ENCODE measurements at regions not wholly inside any gene's neighbourhood (a gene's known extent, or its start where the extent isn't known, plus 50 kb on each side); places are given as distances from the start of the nearest gene placed in this dataset.

DNA sequence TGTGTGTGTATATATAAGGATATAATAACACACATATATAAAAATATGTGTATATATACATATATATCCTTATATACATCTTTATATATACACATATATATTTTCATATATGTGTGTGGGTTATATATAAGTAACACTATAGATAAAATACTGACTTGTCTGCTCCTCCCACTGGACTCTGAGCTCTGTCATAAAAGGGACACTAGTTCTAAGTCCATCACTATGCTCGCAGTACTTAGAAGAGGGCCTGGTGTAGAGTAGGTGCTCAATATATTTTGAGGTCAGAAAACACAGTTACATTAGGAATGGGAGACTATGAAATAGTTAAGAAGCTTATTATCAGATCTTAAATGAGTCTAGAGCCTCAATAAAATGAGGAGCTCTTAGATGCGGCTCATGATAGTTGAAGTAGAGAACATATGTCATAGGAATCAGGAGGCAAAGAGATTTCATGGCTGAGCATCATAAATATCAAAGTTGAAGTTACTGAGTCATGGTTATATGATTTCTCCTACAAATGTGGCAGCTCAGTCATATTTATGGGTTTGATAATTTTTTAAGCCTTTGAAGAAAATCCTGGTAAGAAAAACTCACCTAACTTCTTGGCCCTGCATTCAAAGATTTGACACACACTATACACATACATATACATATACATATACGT is 371.2 kb upstream of the THBS1 start:
- H3K4me3 ChIP-seq (ENCODE audit: low read length), result no peak overlapping the region
- TF ChIP-seq ZNF274 (IDR thresholded peaks at IDR 0.05; ENCODE audit: low read depth, low read length), result no peak

DNA sequence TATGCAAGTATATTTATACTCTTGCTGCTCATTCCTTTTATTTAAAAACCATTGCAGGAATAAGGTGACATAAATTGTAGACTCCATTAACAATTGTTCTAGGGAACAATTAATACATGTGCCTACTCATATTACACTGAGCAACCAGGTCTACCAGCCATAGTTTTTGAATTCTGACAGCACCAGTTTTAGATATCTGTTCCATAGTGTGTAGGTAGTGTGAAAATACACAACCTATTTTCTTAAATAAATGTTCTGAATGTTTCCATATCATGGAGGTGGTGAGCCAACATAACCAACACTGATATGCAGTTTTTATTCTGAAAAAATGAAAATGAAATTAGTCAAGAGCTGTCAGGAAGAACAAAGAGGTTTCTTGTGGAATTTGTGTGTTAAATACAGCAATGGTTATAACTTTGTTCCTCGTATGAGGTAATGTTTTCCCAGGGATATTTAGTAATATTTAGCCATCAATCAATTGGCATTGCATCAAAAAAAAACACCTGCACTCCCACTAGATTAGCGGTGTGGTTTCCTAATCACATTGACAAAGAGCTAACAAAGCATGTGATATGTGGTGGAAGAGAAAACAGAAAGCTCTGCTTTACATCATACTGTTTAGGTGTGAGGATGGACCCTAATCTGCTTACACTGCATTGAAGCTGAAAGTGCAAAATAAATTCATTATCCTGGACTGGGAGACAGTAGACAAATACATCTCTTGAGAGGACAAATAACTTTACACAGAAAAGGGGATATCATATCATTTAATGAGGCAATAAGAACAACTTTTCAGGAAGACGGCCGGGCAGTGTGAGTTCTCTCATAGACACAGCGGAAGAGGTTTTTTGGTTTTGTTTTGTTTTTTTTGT is 369.5 kb upstream of the THBS1 start:
- TF ChIP-seq ZNF274 (IDR thresholded peaks at IDR 0.05; ENCODE audit: low read depth, low read length), result no peak
- no peak overlapping the region for H3K4me3 ChIP-seq (ENCODE audit: low read length)

DNA sequence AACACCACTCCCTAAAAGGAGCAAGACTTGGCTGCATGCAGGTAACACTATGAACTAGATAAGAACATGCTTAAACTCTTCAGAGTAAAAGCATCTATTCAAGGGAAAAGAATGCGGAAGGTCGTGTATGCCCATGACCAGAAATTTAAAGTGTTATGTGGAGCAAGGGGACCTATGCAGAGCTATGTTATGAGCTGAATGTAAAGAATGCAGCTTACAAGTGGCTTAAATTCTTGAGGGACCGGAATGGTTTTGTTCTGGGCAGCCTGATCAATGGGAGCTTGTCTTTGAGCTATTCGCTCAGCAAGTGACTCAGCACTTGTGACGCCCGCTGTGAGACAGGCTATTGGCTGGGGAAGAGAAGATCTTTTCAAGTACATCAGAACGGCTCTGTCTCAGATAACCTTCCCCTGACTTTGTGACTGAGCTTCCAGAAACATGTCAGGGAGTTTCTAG is 367.5 kb upstream of the THBS1 start:
- H3K4me3 ChIP-seq (ENCODE audit: low read length), result no peak overlapping the region
- no peak for TF ChIP-seq ZNF274 (IDR thresholded peaks at IDR 0.05; ENCODE audit: low read depth, low read length)

DNA sequence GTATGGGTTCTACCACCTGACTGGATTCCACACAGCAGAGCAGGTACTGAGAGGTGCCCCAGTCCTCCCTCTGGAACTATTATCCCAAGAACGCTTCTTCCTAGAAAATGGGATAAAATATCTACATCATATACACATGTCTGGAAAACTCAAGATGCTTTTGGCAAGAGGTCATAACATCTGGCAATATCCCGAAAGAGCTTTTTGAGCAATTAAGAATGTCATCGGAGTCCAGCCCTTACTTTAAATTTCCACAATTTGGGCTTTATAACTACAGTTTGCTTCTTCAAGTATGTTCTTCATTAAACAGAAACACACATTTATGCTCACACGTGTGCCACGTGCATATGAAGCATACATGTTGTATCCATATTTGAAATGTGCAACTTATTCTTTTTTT is 365.9 kb upstream of the THBS1 start:
- H3K4me3 ChIP-seq (ENCODE audit: low read length), result no peak overlapping the region
- TF ChIP-seq ZNF274 (IDR thresholded peaks at IDR 0.05; ENCODE audit: low read depth, low read length), result no peak

DNA sequence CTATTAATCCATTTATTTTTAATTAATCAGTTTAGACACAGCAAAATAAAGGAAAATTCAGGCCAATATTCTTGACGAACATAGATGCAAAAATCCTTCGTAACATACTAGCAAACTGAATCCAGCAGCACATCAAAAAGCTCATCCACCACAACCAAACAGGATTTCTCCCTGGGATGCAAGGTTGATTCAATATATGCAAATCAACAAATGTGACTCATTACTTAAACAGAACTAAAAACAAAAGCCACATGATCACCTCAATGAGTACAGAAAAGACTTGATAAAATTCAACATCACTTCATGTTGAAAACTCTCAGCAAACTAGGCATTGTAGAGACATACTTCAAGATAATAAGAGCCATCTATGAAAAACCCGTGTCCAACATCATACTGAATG is 364.1 kb upstream of the THBS1 start:
- no peak for TF ChIP-seq ZNF274 (IDR thresholded peaks at IDR 0.05; ENCODE audit: low read depth, low read length)
- H3K4me3 ChIP-seq (ENCODE audit: low read length), result no peak overlapping the region

DNA sequence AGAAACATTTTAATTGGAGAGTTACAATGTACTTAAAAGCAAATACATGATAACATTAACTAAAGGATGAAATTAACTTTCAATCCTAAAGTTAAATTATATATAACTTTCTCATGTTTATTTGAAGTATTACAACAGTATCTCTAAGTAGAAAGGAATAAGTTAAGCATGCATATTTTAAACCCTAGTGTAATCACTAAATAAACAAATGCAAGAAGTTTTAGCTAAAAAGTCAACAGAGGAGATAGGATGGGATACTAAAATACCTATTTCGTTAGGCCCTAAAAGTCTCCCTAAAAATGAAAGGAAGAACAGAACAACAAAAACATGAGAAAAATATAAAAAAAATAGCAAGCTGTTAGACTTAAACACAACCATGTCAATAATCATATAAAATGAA is 361.3 kb upstream of the THBS1 start:
- TF ChIP-seq ZNF274 (IDR thresholded peaks at IDR 0.05; ENCODE audit: low read depth, low read length), result no peak
- no peak overlapping the region for H3K4me3 ChIP-seq (ENCODE audit: low read length)

DNA sequence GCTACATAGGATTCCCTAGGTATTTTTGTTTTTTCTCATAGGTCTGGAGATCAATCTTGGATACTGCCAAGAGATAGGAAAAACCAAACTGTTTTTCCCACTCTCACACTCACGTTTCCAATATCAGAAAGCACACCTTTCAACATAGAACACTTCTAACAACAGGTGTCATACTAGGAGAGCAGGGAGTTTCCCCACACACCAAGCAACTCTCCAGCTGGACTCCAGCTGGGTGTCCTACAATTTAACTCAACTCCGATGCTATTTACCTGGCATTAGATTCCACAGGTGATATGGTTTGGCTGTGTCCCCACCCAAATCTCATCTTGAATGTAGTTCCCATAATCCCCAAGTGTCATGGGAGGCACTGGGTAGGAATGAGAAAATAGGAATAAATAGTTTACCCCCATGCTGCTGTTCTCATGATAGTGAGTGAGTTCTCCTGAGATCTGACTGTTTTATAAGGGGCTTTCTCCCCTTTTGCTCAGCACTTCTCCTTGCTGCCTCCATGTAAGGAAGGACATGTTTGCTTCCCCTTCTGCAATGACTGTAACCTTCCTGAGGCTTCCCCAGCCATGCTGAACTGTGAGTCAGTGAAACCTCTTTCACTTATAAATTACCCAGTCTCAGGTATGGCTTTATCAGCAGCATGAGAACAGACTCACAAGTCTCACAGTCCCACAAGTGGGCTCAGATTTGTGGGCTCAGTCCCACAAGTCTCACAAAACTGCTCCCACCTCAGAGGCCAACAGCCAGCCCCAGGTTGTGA is 354.5 kb upstream of the THBS1 start:
- H3K4me3 ChIP-seq (ENCODE audit: low read length), result no peak overlapping the region
- TF ChIP-seq ZNF274 (IDR thresholded peaks at IDR 0.05; ENCODE audit: low read depth, low read length), result no peak

DNA sequence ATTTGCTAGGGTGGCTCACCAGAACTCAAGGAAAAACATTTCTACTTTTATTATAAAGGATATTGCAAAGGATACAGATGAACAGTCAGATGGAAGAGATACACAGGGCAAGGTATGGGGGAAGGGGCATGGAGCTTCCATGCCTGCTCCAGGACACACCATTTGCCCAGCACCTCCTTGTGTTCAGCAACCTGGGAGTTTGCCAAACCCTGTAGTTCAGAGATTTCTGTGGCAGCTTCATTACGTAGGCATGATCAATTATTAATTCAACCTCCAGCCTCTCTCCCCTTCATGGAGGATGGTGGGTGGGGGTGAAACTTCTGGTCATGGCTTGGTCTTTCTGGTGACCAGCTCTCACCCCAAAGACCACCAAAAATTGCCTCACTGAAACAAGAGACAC is 353.9 kb upstream of the THBS1 start:
- H3K4me3 ChIP-seq (ENCODE audit: low read length), result no peak overlapping the region
- no peak for TF ChIP-seq ZNF274 (IDR thresholded peaks at IDR 0.05; ENCODE audit: low read depth, low read length)

DNA sequence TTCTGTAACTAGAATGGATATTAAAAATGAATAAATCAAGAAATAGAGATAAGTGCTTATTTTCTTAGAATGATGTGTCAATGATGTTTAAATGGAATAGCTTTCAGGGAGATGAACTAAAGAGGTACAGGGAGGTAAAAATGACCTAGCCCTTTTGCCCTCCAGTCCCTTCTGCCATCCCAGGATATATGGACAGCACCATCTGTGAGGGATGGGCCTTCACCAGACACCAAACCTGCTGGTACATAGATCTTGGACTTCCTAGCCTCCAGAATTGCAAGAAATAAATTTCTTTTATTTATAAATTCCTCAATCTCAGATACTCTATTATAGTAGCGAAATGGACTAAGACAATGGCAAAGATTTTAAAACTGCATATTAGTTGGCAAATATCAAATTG is 352.0 kb upstream of the THBS1 start:
- H3K4me3 ChIP-seq (ENCODE audit: low read length), result no peak overlapping the region
- no peak for TF ChIP-seq ZNF274 (IDR thresholded peaks at IDR 0.05; ENCODE audit: low read depth, low read length)

DNA sequence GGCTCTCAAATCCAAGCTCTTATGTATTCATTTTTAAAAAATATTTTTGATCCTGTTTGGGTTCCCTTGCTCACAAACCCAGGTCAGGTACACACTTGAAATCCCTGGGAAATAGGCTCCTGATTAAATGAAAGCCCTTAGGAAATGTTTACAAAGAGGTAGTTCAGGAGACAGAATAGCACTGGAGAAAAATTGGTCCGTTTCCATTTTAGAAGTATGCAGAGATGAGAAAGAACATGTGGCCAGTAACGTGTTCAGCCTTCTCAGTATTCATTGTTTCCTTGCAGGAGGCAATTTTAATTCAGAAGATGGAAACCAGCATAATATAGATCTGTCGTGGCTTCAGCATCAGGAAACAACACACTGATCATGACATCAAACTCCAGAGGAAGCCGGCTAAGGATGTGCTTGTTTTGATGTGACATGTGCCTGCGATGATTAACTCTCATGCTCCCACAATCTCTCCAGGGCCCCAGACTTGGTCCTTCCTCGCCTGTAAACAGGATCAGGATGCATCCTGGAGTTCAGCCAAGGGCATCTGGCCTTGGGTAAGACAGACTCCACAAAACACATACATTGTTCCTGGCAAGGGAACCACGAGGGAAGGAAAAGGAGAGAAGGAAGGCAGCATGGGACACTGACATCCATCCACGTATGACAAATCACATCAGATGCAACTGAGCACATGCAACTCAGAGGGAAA is 350.5 kb upstream of the THBS1 start:
- H3K4me3 ChIP-seq (ENCODE audit: low read length), result no peak overlapping the region
- no peak for TF ChIP-seq ZNF274 (IDR thresholded peaks at IDR 0.05; ENCODE audit: low read depth, low read length)

DNA sequence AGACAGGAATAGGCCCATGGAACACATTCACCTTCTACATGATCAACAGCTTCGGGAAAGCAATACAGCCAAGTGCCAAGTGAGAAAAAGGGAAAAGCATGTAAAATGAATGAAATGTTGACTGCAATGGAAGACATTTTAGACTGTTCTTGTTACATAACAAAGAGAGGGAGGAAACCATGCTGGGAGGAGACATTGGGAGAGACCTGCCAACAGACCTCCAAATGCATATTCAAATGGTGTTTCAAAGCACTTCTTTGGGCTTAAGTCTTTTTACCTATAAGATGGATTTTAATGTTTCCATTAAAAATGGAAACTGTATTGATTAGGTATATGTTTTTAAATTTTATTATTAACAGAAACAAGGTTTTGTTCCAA is 350.0 kb upstream of the THBS1 start:
- no peak overlapping the region for H3K4me3 ChIP-seq (ENCODE audit: low read length)
- TF ChIP-seq ZNF274 (IDR thresholded peaks at IDR 0.05; ENCODE audit: low read depth, low read length), result no peak

DNA sequence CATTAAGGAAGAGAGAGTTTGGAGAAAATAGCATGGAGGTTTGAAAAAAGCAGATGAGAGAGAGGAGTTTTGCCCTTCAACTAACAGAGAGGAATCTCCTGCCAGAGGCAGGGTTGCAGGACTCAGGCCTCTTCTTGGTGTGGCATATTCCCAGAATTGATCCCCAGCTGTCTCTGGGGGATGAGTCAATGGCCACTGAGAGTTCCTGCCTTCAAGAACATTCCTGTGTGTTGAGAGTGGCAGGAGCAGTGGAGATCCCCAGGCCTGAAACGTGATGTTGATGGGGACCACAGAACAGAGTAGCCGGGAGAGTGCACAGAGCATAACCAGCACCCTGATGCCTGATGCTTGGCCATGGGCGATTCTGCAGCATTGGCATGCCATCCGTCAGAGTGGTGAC is 348.4 kb upstream of the THBS1 start:
- no peak for TF ChIP-seq ZNF274 (IDR thresholded peaks at IDR 0.05; ENCODE audit: low read depth, low read length)
- no peak overlapping the region for H3K4me3 ChIP-seq (ENCODE audit: low read length)

DNA sequence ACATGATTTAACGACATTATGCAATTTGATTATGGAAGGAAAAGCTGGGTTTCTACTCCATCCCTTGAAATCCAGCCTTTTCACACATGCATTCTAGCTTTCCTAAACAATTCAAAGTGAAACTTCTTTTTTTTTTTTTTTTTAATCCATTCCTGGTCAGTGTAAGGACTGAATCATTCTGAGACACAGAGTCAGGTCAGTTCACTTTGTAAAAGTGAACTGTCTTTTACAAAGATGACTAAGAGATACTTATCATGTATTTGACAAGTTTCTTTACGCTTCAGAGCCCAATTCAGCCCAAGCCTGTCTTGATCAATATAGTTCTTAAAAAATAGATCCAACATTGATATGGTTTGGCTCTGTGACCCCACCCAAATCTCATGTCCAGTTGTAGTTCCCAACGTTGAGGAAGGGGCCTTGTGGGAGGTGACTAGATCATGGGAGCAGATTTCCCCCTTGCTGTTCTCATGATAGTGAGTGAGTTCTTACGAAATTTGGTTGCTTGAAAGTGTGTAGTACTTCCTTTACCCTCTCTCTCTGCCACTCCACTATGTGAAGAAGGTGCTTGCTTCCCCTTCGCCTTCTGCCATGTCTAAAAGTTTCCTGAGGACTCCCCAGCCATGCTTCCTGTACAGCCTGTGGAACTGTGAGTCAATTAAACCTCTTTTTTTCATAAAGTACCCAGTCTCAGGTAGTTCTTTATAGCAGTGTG is 345.6 kb upstream of the THBS1 start:
- TF ChIP-seq ZNF274 (IDR thresholded peaks at IDR 0.05; ENCODE audit: low read depth, low read length), result no peak
- no peak overlapping the region for H3K4me3 ChIP-seq (ENCODE audit: low read length)
